ENCODE measurements at regions not wholly inside any gene's neighbourhood (a gene's known extent, or its start where the extent isn't known, plus 50 kb on each side); places are given as distances from the start of the nearest gene placed in this dataset.

- no peak overlapping the region for H3K4me3 ChIP-seq (ENCODE audit: low read length)
- H3K4me1 Mint-ChIP-seq = no peaks in the 10 kb centered on the region
- H3K9me3 ChIP-seq (ENCODE audit: control insufficient read depth, insufficient read depth, low read length) = no peaks in the 10 kb centered on the region
- H3K4me1 ChIP-seq (ENCODE audit: control insufficient read depth, insufficient read depth, low read length) = no peaks in the 10 kb centered on the region
- H3K27me3 Mint-ChIP-seq (ENCODE audit: low read depth in 2 of 2) = no peaks in the 10 kb centered on the region
- ATAC-seq (no peak), DNase-seq (peak in 1 of 2 donors; percentile 3)
- no peak overlapping the region for H3K27ac Mint-ChIP-seq
- no peak overlapping the region for H3K4me3 Mint-ChIP-seq
- no peaks in the 10 kb centered on the region for H3K36me3 ChIP-seq (ENCODE audit: control insufficient read depth, insufficient read depth, low read length)
- TF ChIP-seq CTCF (IDR thresholded peaks at IDR 0.05) = peak; percentile 28
- H3K9me3 Mint-ChIP-seq = peaks cover 8 to 13% of the 10 kb centered on the region in 2 donors
- H3K27ac ChIP-seq (ENCODE audit: low read length) = no peak overlapping the region
- 33% methylated on average over 8 of the region's 9 CpGs for WGBS (ENCODE audit: insufficient coverage)
- no peaks in the 10 kb centered on the region for H3K27me3 ChIP-seq (ENCODE audit: control insufficient read depth, insufficient read depth, low read length)
- intact Hi-C loops (cut with micrococcal nuclease) = no loop called here
- no peaks in the 10 kb centered on the region for H3K36me3 Mint-ChIP-seq
Observed at GRCh38 chr2:79219383-79219988, 59.9 kb upstream of the REG3A start.

GRCh38 chr2:79210274-79210917 lies 50.8 kb upstream of the REG3A start:
- intact Hi-C loops (cut with micrococcal nuclease) = no loop called here
- TF ChIP-seq CTCF (IDR thresholded peaks at IDR 0.05) = no peak
- no peak for DNase-seq
- WGBS (ENCODE audit: insufficient coverage) = 86% methylated on average over 2 of the region's 2 CpGs
- H3K9me3 Mint-ChIP-seq = peaks cover 6 to 9% of the 10 kb centered on the region in 2 donors
- no peaks in the 10 kb centered on the region for H3K4me1 Mint-ChIP-seq
- ATAC-seq = no peak
- no peaks in the 10 kb centered on the region for H3K27me3 Mint-ChIP-seq (ENCODE audit: low read depth in 2 of 2)
- H3K4me3 Mint-ChIP-seq = no peak overlapping the region
- no peak overlapping the region for H3K4me3 ChIP-seq (ENCODE audit: low read length)
- H3K27ac Mint-ChIP-seq = no peak overlapping the region
- H3K27ac ChIP-seq (ENCODE audit: low read length) = no peak overlapping the region
- H3K9me3 ChIP-seq (ENCODE audit: control insufficient read depth, insufficient read depth, low read length) = no peaks in the 10 kb centered on the region
- H3K4me1 ChIP-seq (ENCODE audit: control insufficient read depth, insufficient read depth, low read length) = no peaks in the 10 kb centered on the region
- H3K27me3 ChIP-seq (ENCODE audit: control insufficient read depth, insufficient read depth, low read length) = no peaks in the 10 kb centered on the region
- H3K36me3 ChIP-seq (ENCODE audit: control insufficient read depth, insufficient read depth, low read length) = no peaks in the 10 kb centered on the region
- H3K36me3 Mint-ChIP-seq = no peaks in the 10 kb centered on the region
